ENCODE measurements at regions not wholly inside any gene's neighbourhood (a gene's known extent, or its start where the extent isn't known, plus 50 kb on each side); places are given as distances from the start of the nearest gene placed in this dataset.

DNA sequence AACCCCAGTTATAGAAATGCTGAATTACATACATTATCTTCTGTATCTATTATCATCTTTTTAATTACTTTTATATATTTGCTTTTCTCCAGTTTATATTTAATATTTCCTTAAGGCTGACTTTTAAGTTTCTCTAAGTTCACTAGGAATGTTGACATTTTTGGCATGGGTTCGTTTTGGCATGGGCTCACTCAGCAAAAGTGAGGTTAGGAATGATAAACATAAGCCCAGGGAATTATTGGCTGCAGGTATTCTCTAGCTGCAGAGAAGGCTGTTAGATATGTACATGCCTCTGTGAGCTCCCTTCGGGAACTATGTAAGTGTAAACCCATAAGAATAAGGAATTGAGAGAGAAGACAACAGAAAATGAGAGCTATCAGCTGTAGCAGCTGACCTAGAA is 63.6 kb upstream of the RAB18 start:
- Histone ChIP-seq H3K79me2 (ENCODE audit: control insufficient read depth, insufficient read depth, low read length) (no peaks in the 10 kb centered on the region), H3K4me3 (replicated peaks in 1 of 3; ENCODE audit: insufficient read depth in 1 of 3, low read depth in 1 of 3, low read length in 3 of 3) (no peak overlapping the region), H3K27me3 (ENCODE audit: control insufficient read depth in 2 of 2, insufficient read depth in 2 of 2, low read length in 2 of 2) (peaks cover 2 to 6% of the 10 kb centered on the region in 2 experiments), H3K36me3 (ENCODE audit: control insufficient read depth in 2 of 2, extremely low read depth in 1 of 2, insufficient read depth in 2 of 2, low read length in 2 of 2) (no peaks in the 10 kb centered on the region), H3K4me1 (ENCODE audit: control insufficient read depth, extremely low read depth, insufficient read depth, low read length) (no peaks in the 10 kb centered on the region), H3K4me2 (ENCODE audit: insufficient read depth, low read length) (no peak overlapping the region), H2AFZ (ENCODE audit: low read depth, low read length) (no peak overlapping the region), H3K9ac (replicated peaks; ENCODE audit: extremely low read depth, insufficient read depth, low read length) (no peak overlapping the region), H4K20me1 (replicated peaks; ENCODE audit: control insufficient read depth, extremely low read depth, insufficient read depth, low read length) (no peaks in the 10 kb centered on the region), H3K9me1 (replicated peaks; ENCODE audit: control insufficient read depth, extremely low read depth, insufficient read depth, low read length) (no peaks in the 10 kb centered on the region), H3K9me3 (replicated peaks; ENCODE audit: control insufficient read depth, insufficient read depth, low read length) (no peaks in the 10 kb centered on the region), H3K27ac (ENCODE audit: insufficient read depth, low read depth, low read length) (no peak overlapping the region)
- FAIRE-seq = no peak
- DNase-seq (ENCODE audit: low read depth, low spot score) = no peak
- ChIA-PET CTCF (interaction anchor here (0.9 to 1.5 kb wide), 3 partner anchors 778 to 953 kb away, joined by 3 to 9 read pairs (median 3); no protein-coding TSS in a partner anchor), POLR2A (no interaction called here)
- dilution Hi-C loops (cut with MboI; ENCODE audit: extremely low pct_ligation_motif_present, low sequenced_read_pairs) = no loop called here
- no TSS peak for BruUV-seq (replicated peaks)
- intact Hi-C loops (cut with micrococcal nuclease) = no loop called here
- TF ChIP-seq, protein P1, sequence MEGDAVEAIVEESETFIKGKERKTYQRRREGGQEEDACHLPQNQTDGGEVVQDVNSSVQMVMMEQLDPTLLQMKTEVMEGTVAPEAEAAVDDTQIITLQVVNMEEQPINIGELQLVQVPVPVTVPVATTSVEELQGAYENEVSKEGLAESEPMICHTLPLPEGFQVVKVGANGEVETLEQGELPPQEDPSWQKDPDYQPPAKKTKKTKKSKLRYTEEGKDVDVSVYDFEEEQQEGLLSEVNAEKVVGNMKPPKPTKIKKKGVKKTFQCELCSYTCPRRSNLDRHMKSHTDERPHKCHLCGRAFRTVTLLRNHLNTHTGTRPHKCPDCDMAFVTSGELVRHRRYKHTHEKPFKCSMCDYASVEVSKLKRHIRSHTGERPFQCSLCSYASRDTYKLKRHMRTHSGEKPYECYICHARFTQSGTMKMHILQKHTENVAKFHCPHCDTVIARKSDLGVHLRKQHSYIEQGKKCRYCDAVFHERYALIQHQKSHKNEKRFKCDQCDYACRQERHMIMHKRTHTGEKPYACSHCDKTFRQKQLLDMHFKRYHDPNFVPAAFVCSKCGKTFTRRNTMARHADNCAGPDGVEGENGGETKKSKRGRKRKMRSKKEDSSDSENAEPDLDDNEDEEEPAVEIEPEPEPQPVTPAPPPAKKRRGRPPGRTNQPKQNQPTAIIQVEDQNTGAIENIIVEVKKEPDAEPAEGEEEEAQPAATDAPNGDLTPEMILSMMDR (IDR thresholded peaks at IDR 0.05; ENCODE audit: extremely low read depth in 1 of 2, insufficient read depth in 1 of 2, low read depth in 1 of 2, low read length in 2 of 2) = no peak
- no peak for TF ChIP-seq FOS (IDR thresholded peaks at IDR 0.05; ENCODE audit: borderline replicate concordance, insufficient read depth, low read length)
- TF ChIP-seq POLR2A (IDR thresholded peaks at IDR 0.05; ENCODE audit: low read depth, low read length) = no peak
- TF ChIP-seq, protein P2, sequence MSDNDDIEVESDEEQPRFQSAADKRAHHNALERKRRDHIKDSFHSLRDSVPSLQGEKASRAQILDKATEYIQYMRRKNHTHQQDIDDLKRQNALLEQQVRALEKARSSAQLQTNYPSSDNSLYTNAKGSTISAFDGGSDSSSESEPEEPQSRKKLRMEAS (IDR thresholded peaks at IDR 0.05; ENCODE audit: insufficient read depth, insufficient read length) = no peak
- no peak for TF ChIP-seq JUN (IDR thresholded peaks at IDR 0.05; ENCODE audit: borderline replicate concordance, insufficient read depth, insufficient read length, low read depth)
- no peak for TF ChIP-seq GATA2 (IDR thresholded peaks at IDR 0.05; ENCODE audit: insufficient read depth, insufficient read length, low read depth, low read length)
- TF ChIP-seq POLR2AphosphoS5 (IDR thresholded peaks at IDR 0.05; ENCODE audit: insufficient read depth, low read depth, low read length) = no peak
- no peak for TF ChIP-seq EZH2 (IDR thresholded peaks at IDR 0.05; ENCODE audit: borderline replicate concordance, low read depth, low read length, severe bottlenecking)
- no peak for TF ChIP-seq MYC (IDR thresholded peaks at IDR 0.05; ENCODE audit: low read depth, low read length)
